MM.1S (cell line): ENCODE measurements at regions not wholly inside any gene's neighbourhood (a gene's known extent, or its start where the extent isn't known, plus 50 kb on each side); places are given as distances from the start of the nearest gene placed in this dataset.
A peak's percentile ranks its signal among the peaks of the same experiment; 100 is the strongest.
"Not testable (repeated sequence)": the region's sequence is repeated elsewhere in the genome, so short reads cannot be mapped to it uniquely, and the experiment has no call there.

ENCODE experiments used
- DNase-seq: peaks from one replicate; pipeline ENCODE4 v3.0.0-alpha.2; 2015
- H2AFZ ChIP-seq: fragments of 300-600 bp; sonication (generic); 2 replicates; pipeline ENCODE4 v1.6.0; 2016; ENCODE audit warnings: antibody characterized with exemption, low read length
- H3F3A ChIP-seq: fragments of 300-600 bp; sonication (generic); 2 replicates; pipeline ENCODE4 v1.6.1; 2016; ENCODE audit warnings: mild to moderate bottlenecking, antibody characterized with exemption, low read length, moderate library complexity, mixed read lengths; ENCODE audit not compliant: insufficient read depth
- H3K27ac ChIP-seq: fragments of 300-600 bp; sonication (generic); 2 replicates; pipeline ENCODE4 v1.5.1; 2016; ENCODE audit warnings: mild to moderate bottlenecking, low read length
- H3K27me3 ChIP-seq: fragments of 300-600 bp; sonication (generic); replicated peaks from 2 replicates; pipeline ENCODE4 v1.6.0; 2016; ENCODE audit warnings: low read length; ENCODE audit not compliant: insufficient read depth
- H3K36me3 ChIP-seq: fragments of 300-600 bp; sonication (generic); replicated peaks from 2 replicates; pipeline ENCODE4 v1.6.1; 2016; ENCODE audit warnings: mild to moderate bottlenecking, low read length, mixed read lengths; ENCODE audit not compliant: insufficient read depth
- H3K4me1 ChIP-seq: fragments of 300-600 bp; sonication (generic); 2 replicates; pipeline ENCODE4 v1.6.1; 2016; ENCODE audit warnings: low read length, mixed read lengths
- H3K4me2 ChIP-seq: fragments of 300-600 bp; sonication (generic); 2 replicates; pipeline ENCODE4 v1.6.0; 2016; ENCODE audit warnings: low read depth, low read length
- H3K4me3 ChIP-seq: fragments of 300-600 bp; sonication (generic); 2 replicates; pipeline ENCODE4 v1.5.1; 2016; ENCODE audit warnings: low read length, mixed read lengths
- H3K79me2 ChIP-seq: fragments of 300-600 bp; sonication (generic); 2 replicates; pipeline ENCODE4 v1.6.1; 2016; ENCODE audit warnings: mixed run types, low read length, mixed read lengths
- H3K9ac ChIP-seq: fragments of 300-600 bp; sonication (generic); 2 replicates; pipeline ENCODE4 v1.6.1; 2016; ENCODE audit warnings: low read length, mixed read lengths
- H3K9me2 ChIP-seq: fragments of 300-600 bp; sonication (generic); replicated peaks from 2 replicates; pipeline ENCODE4 v1.6.1; 2016; ENCODE audit warnings: mild to moderate bottlenecking, low read length, mixed read lengths; ENCODE audit not compliant: insufficient read depth
- H3K9me3 ChIP-seq: fragments of 300-600 bp; sonication (generic); replicated peaks from 2 replicates; pipeline ENCODE4 v1.6.1; 2016; ENCODE audit warnings: mild to moderate bottlenecking, low read length, mixed read lengths; ENCODE audit not compliant: insufficient read depth
- H4K20me1 ChIP-seq: fragments of 300-600 bp; sonication (generic); 2 replicates; pipeline ENCODE4 v1.6.1; 2016; ENCODE audit warnings: mild to moderate bottlenecking, low read length, moderate library complexity, mixed read lengths; ENCODE audit not compliant: insufficient read depth
- CTCF ChIP-seq: fragments of 300-600 bp; sonication (generic); IDR thresholded peaks from 2 replicates; pipeline ENCODE4 v1.5.1; 2016; ENCODE audit warnings: antibody characterized with exemption, low read length, mixed read lengths
- EZH2 ChIP-seq: fragments of 300-600 bp; sonication (generic); optimal IDR thresholded peaks from 2 replicates; pipeline ENCODE3; 2017; ENCODE audit warnings: low read depth, mild to moderate bottlenecking, antibody characterized with exemption, low read length, mixed read lengths
- EZH2phosphoT487 ChIP-seq: fragments of 300-600 bp; sonication (generic); IDR thresholded peaks from 2 replicates; pipeline ENCODE4 v1.6.1; 2018; ENCODE audit warnings: antibody characterized with exemption, low read length

- Histone ChIP-seq H3K9ac (no peak overlapping the region), H3K9me2 (no peaks in the 10 kb centered on the region), H2AFZ (no peak overlapping the region), H3F3A (no peaks in the 10 kb centered on the region), H4K20me1 (no peaks in the 10 kb centered on the region), H3K79me2 (no peaks in the 10 kb centered on the region), H3K4me3 (no peak overlapping the region), H3K4me2 (no peak overlapping the region), H3K4me1 (no peaks in the 10 kb centered on the region), H3K27ac (no peak overlapping the region), H3K27me3 (no peaks in the 10 kb centered on the region), H3K36me3 (no peaks in the 10 kb centered on the region), H3K9me3 (no peaks in the 10 kb centered on the region)
- TF ChIP-seq EZH2 (no peak), CTCF (peak; percentile 22), EZH2phosphoT487 (no peak)
- peak; percentile 27 for DNase-seq
These were observed 72.0 kb upstream of the LSAMP start for GRCh38 chr3:116517308-116517707.

GRCh38 chr3:116519101-116519500 lies 73.8 kb upstream of the LSAMP start:
- H3F3A ChIP-seq, H3K9me2 ChIP-seq, H4K20me1 ChIP-seq, H3K9me3 ChIP-seq, H3K27ac ChIP-seq, H3K27me3 ChIP-seq, H2AFZ ChIP-seq, DNase-seq, H3K79me2 ChIP-seq, H3K4me1 ChIP-seq, H3K4me3 ChIP-seq, H3K9ac ChIP-seq, H3K36me3 ChIP-seq, H3K4me2 ChIP-seq: not testable (repeated sequence)

GRCh38 chr3:116519823-116520222 lies 74.5 kb upstream of the LSAMP start:
- not testable (repeated sequence) for H3K36me3 ChIP-seq, H3K9me3 ChIP-seq, H3K9ac ChIP-seq, H3K4me1 ChIP-seq, H3K27ac ChIP-seq, H3K27me3 ChIP-seq, H4K20me1 ChIP-seq, H3K4me2 ChIP-seq, H3F3A ChIP-seq, H3K4me3 ChIP-seq, H3K79me2 ChIP-seq, DNase-seq, H3K9me2 ChIP-seq, H2AFZ ChIP-seq

GRCh38 chr3:116524453-116525210 lies 79.3 kb upstream of the LSAMP start:
- no peak overlapping the region for H3K9ac ChIP-seq
- no peak for DNase-seq
- no peaks in the 10 kb centered on the region for H3K36me3 ChIP-seq
- H3F3A ChIP-seq: no peaks in the 10 kb centered on the region
- H3K79me2 ChIP-seq: no peaks in the 10 kb centered on the region
- H4K20me1 ChIP-seq: no peaks in the 10 kb centered on the region
- no peaks in the 10 kb centered on the region for H3K4me1 ChIP-seq
- no peak for TF ChIP-seq CTCF
- no peak for TF ChIP-seq EZH2
- TF ChIP-seq EZH2phosphoT487: no peak
- no peaks in the 10 kb centered on the region for H3K9me3 ChIP-seq
- no peak overlapping the region for H3K4me2 ChIP-seq
- H3K27ac ChIP-seq: no peak overlapping the region
- no peaks in the 10 kb centered on the region for H3K9me2 ChIP-seq
- H3K4me3 ChIP-seq: no peak overlapping the region
- H3K27me3 ChIP-seq: no peaks in the 10 kb centered on the region
- H2AFZ ChIP-seq: no peak overlapping the region
